ENCODE measurements at regions not wholly inside any gene's neighbourhood (a gene's known extent, or its start where the extent isn't known, plus 50 kb on each side); places are given as distances from the start of the nearest gene placed in this dataset.

DNA sequence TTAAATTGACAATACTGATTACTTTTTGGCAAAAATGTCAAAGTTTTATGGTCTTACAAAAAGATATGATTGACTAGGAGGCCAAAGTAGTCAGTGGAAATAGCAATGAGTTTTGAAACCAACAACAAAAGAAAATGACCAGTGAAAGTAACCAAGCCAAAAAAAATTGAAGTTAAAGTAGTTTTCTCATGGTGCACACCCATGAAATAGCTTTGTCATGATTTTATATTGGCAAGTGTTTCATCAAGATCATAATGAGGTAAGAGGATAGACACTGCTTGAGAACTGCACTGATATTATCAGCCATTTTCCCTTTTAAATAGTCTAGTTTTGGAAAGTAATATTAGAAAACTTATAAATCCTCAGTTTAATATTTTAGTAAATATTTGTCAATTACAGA is 206.2 kb upstream of the ADAMTS5 start:
- Histone ChIP-seq H3K36me3 (ENCODE audit: control insufficient read depth in 4 of 4, insufficient read depth in 4 of 4, low read length in 4 of 4) (no peaks in the 10 kb centered on the region), H3K4me1 (ENCODE audit: control insufficient read depth in 5 of 5, insufficient read depth in 5 of 5, low read length in 5 of 5) (no peaks in the 10 kb centered on the region)
- no peak for ATAC-seq (ENCODE audit: insufficient read depth, low FRiP score)

DNA sequence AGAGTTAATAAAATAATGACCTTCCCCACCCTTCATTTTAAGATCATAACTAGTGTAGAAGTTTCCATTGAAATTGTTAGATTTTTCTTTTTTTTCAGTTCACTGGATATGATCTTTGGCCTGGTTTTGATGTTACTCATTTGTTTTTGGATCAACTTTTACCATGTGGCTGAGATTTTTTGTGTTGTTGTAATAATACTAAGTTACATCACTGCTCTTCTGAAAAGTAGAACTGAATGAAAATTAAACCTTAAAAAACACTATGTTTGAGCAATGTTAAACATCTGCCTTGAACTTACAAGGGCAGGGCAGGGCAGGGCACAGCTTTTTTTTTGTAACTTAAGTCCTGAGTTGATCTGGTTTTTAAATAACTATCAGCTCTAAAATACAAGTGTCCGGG is 204.8 kb upstream of the ADAMTS5 start:
- Histone ChIP-seq H3K4me3 (no peak overlapping the region), H3K27me3 (ENCODE audit: control insufficient read depth in 3 of 3, insufficient read depth in 3 of 3, low read length in 2 of 3) (no peaks in the 10 kb centered on the region), H3K9ac (ENCODE audit: insufficient read depth in 1 of 2, low read length in 2 of 2) (no peak overlapping the region), H3K4me1 (ENCODE audit: control insufficient read depth in 5 of 5, insufficient read depth in 5 of 5, low read length in 5 of 5) (no peaks in the 10 kb centered on the region), H3K36me3 (ENCODE audit: control insufficient read depth in 4 of 4, insufficient read depth in 4 of 4, low read length in 4 of 4) (no peaks in the 10 kb centered on the region), H3K27ac (ENCODE audit: low read depth in 1 of 2, low read length in 1 of 2) (no peak overlapping the region), H3K9me3 (ENCODE audit: control insufficient read depth in 4 of 4, insufficient read depth in 3 of 4, low read length in 3 of 4) (no peaks in the 10 kb centered on the region)
- WGBS, 2 donors, result 67 to 79% methylated on average over 1 of the region's 1 CpG
- TF ChIP-seq, protein P1, sequence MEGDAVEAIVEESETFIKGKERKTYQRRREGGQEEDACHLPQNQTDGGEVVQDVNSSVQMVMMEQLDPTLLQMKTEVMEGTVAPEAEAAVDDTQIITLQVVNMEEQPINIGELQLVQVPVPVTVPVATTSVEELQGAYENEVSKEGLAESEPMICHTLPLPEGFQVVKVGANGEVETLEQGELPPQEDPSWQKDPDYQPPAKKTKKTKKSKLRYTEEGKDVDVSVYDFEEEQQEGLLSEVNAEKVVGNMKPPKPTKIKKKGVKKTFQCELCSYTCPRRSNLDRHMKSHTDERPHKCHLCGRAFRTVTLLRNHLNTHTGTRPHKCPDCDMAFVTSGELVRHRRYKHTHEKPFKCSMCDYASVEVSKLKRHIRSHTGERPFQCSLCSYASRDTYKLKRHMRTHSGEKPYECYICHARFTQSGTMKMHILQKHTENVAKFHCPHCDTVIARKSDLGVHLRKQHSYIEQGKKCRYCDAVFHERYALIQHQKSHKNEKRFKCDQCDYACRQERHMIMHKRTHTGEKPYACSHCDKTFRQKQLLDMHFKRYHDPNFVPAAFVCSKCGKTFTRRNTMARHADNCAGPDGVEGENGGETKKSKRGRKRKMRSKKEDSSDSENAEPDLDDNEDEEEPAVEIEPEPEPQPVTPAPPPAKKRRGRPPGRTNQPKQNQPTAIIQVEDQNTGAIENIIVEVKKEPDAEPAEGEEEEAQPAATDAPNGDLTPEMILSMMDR (IDR thresholded peaks at IDR 0.05; ENCODE audit: control extremely low read depth, extremely low read depth), result no peak
- DNase-seq (peak in 1 of 3 donors; percentile 13), ATAC-seq (ENCODE audit: insufficient read depth, low FRiP score) (no peak)

More for the DNA sequence above, 206.2 kb upstream of the ADAMTS5 start:
- Histone ChIP-seq H3K27me3 (ENCODE audit: control insufficient read depth in 3 of 3, insufficient read depth in 3 of 3, low read length in 2 of 3) (no peaks in the 10 kb centered on the region), H3K4me3 (no peak overlapping the region), H3K9me3 (ENCODE audit: control insufficient read depth in 4 of 4, insufficient read depth in 3 of 4, low read length in 3 of 4) (no peaks in the 10 kb centered on the region), H3K9ac (ENCODE audit: insufficient read depth in 1 of 2, low read length in 2 of 2) (no peak overlapping the region), H3K27ac (ENCODE audit: low read depth in 1 of 2, low read length in 1 of 2) (no peak overlapping the region)
- TF ChIP-seq, protein P1 (IDR thresholded peaks at IDR 0.05; ENCODE audit: control extremely low read depth, extremely low read depth), result no peak
- no peak for DNase-seq

DNA sequence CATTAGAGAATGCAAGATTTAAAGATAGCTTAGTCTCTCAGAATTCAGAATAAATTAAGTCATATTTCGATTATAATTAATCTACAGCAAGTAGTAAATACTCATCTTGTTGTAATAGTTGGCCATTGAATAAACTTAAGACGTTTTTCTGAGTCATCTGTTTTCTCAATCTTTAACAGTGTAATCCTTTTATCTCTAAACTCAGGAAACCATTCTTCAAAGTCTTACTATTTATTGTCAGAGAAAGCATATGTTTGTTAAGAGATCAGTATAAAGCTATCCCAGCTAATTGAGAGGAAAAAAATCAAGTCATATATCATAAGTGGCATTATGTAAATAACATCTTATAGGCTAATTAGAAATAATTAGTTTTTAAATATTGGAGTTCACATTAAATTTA is 201.2 kb upstream of the ADAMTS5 start:
- no peak overlapping the region for H3K9ac ChIP-seq (ENCODE audit: insufficient read depth in 1 of 2, low read length in 2 of 2)
- ATAC-seq (ENCODE audit: insufficient read depth, low FRiP score), result no peak
- H3K36me3 ChIP-seq (ENCODE audit: control insufficient read depth in 4 of 4, insufficient read depth in 4 of 4, low read length in 4 of 4), result no peaks in the 10 kb centered on the region
- H3K9me3 ChIP-seq (ENCODE audit: control insufficient read depth in 4 of 4, insufficient read depth in 3 of 4, low read length in 3 of 4), result no peaks in the 10 kb centered on the region
- H3K4me3 ChIP-seq, result no peak overlapping the region
- no peak for DNase-seq
- TF ChIP-seq, protein P1 (IDR thresholded peaks at IDR 0.05; ENCODE audit: control extremely low read depth, extremely low read depth), result no peak
- no peaks in the 10 kb centered on the region for H3K4me1 ChIP-seq (ENCODE audit: control insufficient read depth in 5 of 5, insufficient read depth in 5 of 5, low read length in 5 of 5)
- no peak overlapping the region for H3K27ac ChIP-seq (ENCODE audit: low read depth in 1 of 2, low read length in 1 of 2)
- no peaks in the 10 kb centered on the region for H3K27me3 ChIP-seq (ENCODE audit: control insufficient read depth in 3 of 3, insufficient read depth in 3 of 3, low read length in 2 of 3)
- 47 to 56% methylated on average over 2 of the region's 2 CpGs for WGBS, 2 donors

All from lung (tissue), 11 donors.